T-helper 2 cell treated with Interferon-gamma antibody and Interleukin-4, amounts not matched to agents 5 μg/mL and 100 μg/mL, for 36 hours (primary cell): ENCODE measurements at regions not wholly inside any gene's neighbourhood (a gene's known extent, or its start where the extent isn't known, plus 50 kb on each side); places are given as distances from the start of the nearest gene placed in this dataset.
"Not testable (repeated sequence)": the region's sequence is repeated elsewhere in the genome, so short reads cannot be mapped to it uniquely, and the experiment has no call there.

Source experiments
- DNase-seq: peaks from one replicate; pipeline ENCODE4 v3.0.0; 2021; ENCODE audit warnings: low spot score
- H3K27ac Mint-ChIP-seq: one replicate; pipeline ENCODE4 v1.8.0; 2021; ENCODE audit warnings: mild to moderate bottlenecking, mixed read lengths
- H3K27me3 Mint-ChIP-seq: one replicate; pipeline ENCODE4 v1.8.0; 2021; ENCODE audit warnings: low read depth, mixed read lengths
- H3K36me3 Mint-ChIP-seq: one replicate; pipeline ENCODE4 v1.8.0; 2021; ENCODE audit warnings: low read depth, mixed read lengths
- H3K4me1 Mint-ChIP-seq: one replicate; pipeline ENCODE4 v1.8.0; 2021; ENCODE audit warnings: low read depth, mixed read lengths
- H3K4me3 Mint-ChIP-seq: one replicate; pipeline ENCODE4 v1.8.0; 2022; ENCODE audit warnings: mild to moderate bottlenecking, moderate library complexity, mixed read lengths
- H3K9me3 Mint-ChIP-seq: one replicate; pipeline ENCODE4 v1.8.0; 2021; ENCODE audit warnings: mixed read lengths

GRCh38 chr13:89215319-89215718, 1544.1 kb downstream of the SLITRK5 start:
- not testable (repeated sequence) for H3K4me1 Mint-ChIP-seq

DNA sequence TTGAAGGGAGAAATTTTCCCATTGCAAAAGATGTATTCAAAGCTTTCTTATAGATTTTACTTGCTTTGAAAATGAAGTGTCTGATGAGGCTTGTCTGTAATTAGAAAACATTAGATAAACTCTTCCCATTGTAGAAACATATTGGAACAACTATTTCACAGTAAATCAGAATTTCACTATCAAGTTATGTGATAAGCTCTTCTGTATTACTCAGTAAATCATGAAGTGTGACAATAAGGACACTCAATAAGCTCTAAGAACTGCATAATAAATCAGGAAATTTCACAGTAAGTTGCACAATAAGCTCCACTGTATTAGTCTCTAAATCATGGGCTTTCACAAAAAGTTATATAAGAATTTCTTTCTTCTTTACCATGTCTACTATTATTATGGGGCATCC, 1546.6 kb downstream of the SLITRK5 start:
- no peak for DNase-seq
- no peaks in the 10 kb centered on the region for H3K36me3 Mint-ChIP-seq
- H3K27ac Mint-ChIP-seq = no peak overlapping the region
- H3K27me3 Mint-ChIP-seq = no peaks in the 10 kb centered on the region
- no peak overlapping the region for H3K4me3 Mint-ChIP-seq
- H3K4me1 Mint-ChIP-seq = no peaks in the 10 kb centered on the region
- H3K9me3 Mint-ChIP-seq = peaks cover 36% of the 10 kb centered on the region

More at GRCh38 chr13:89215319-89215718, 1544.1 kb downstream of the SLITRK5 start:
- not testable (repeated sequence) for H3K36me3 Mint-ChIP-seq, DNase-seq, H3K27ac Mint-ChIP-seq, H3K27me3 Mint-ChIP-seq, H3K4me3 Mint-ChIP-seq
- peaks cover 23% of the 10 kb centered on the region for H3K9me3 Mint-ChIP-seq

GRCh38 chr13:89221557-89222158, 1550.5 kb downstream of the SLITRK5 start:
- H3K4me3 Mint-ChIP-seq = no peak overlapping the region
- no peaks in the 10 kb centered on the region for H3K27me3 Mint-ChIP-seq
- H3K4me1 Mint-ChIP-seq = no peaks in the 10 kb centered on the region
- no peaks in the 10 kb centered on the region for H3K36me3 Mint-ChIP-seq
- no peak overlapping the region for H3K27ac Mint-ChIP-seq
- peaks cover 26% of the 10 kb centered on the region for H3K9me3 Mint-ChIP-seq
- no peak for DNase-seq

- H3K4me3 Mint-ChIP-seq = no peak overlapping the region
- DNase-seq = no peak
- H3K27ac Mint-ChIP-seq = no peak overlapping the region
- no peaks in the 10 kb centered on the region for H3K36me3 Mint-ChIP-seq
- H3K4me1 Mint-ChIP-seq = no peaks in the 10 kb centered on the region
- no peaks in the 10 kb centered on the region for H3K27me3 Mint-ChIP-seq
- H3K9me3 Mint-ChIP-seq = peaks cover 36% of the 10 kb centered on the region
These were observed 1556.2 kb downstream of the SLITRK5 start for GRCh38 chr13:89227356-89227755.

- Mint-ChIP-seq H3K9me3 (peaks cover 15% of the 10 kb centered on the region), H3K4me1 (no peaks in the 10 kb centered on the region), H3K27me3 (no peaks in the 10 kb centered on the region), H3K36me3 (no peaks in the 10 kb centered on the region), H3K27ac (no peak overlapping the region), H3K4me3 (no peak overlapping the region)
- no peak for DNase-seq
These were observed 1567.3 kb downstream of the SLITRK5 start for GRCh38 chr13:89238496-89238895.

DNA sequence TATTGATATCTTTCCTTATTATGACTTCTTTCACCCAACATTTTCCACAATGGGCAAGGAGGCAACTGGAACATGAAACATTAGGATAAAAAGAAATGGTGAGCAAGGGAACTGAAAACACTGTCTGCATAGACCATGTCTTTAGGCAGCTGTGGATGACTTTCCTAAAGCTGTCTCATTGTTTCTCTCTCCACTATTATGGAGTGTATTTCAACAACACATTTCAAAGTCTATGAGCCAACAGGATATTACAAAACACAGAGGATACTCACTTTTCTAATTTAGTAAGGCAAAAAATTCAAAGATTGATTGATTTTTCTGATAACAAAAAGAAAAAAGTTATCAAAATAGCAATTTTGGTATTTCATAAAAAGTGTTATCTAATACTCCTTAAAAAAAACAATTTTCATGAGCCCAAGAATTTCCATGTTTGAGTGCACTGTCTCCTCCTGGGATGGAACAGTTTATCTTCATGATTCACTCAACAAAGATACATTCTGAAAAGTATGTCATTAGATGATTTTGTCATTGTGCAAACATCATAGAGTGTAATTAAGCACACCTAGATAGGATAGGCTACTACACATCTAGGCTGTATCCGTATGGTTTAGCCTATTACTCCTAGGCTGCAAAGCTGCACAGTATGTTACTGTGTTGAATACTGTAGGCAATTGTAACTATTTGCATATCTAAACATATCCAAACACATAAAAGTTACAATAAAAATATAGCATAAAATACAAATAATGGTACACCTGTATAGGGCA, 1568.4 kb downstream of the SLITRK5 start:
- H3K27me3 Mint-ChIP-seq = no peaks in the 10 kb centered on the region
- no peaks in the 10 kb centered on the region for H3K36me3 Mint-ChIP-seq
- no peaks in the 10 kb centered on the region for H3K4me1 Mint-ChIP-seq
- DNase-seq = no peak
- H3K4me3 Mint-ChIP-seq = no peak overlapping the region
- H3K27ac Mint-ChIP-seq = no peak overlapping the region
- H3K9me3 Mint-ChIP-seq = peaks cover 19% of the 10 kb centered on the region

GRCh38 chr13:89255844-89256406, 1584.8 kb downstream of the SLITRK5 start:
- Mint-ChIP-seq H3K4me1 (no peaks in the 10 kb centered on the region), H3K9me3 (peaks cover 37% of the 10 kb centered on the region), H3K36me3 (no peaks in the 10 kb centered on the region), H3K27ac (no peak overlapping the region), H3K4me3 (no peak overlapping the region), H3K27me3 (no peaks in the 10 kb centered on the region)
- no peak for DNase-seq

DNA sequence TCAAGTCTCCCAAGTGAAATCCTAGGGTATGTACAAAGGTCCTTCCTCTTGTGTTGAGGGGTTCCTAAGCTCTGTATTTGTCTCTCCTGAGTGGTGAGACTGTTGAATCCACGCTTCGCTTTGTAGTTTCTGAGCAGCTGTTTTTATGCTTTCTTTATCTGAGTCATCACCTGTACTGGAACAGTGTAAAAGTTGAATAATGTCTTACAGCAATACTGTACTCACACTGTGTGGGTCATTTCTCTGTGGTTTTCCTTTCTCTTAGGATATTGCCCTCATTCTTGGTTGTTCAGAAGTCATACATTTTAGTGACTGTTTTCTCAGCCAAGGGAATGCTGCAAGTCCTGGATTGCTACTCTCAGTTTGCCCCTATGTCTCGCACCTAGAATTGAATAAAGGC, 1596.6 kb downstream of the SLITRK5 start:
- H3K4me3 Mint-ChIP-seq = no peak overlapping the region
- DNase-seq = no peak
- no peaks in the 10 kb centered on the region for H3K36me3 Mint-ChIP-seq
- H3K27ac Mint-ChIP-seq = no peak overlapping the region
- no peaks in the 10 kb centered on the region for H3K27me3 Mint-ChIP-seq
- no peaks in the 10 kb centered on the region for H3K4me1 Mint-ChIP-seq
- peaks cover 28% of the 10 kb centered on the region for H3K9me3 Mint-ChIP-seq

DNA sequence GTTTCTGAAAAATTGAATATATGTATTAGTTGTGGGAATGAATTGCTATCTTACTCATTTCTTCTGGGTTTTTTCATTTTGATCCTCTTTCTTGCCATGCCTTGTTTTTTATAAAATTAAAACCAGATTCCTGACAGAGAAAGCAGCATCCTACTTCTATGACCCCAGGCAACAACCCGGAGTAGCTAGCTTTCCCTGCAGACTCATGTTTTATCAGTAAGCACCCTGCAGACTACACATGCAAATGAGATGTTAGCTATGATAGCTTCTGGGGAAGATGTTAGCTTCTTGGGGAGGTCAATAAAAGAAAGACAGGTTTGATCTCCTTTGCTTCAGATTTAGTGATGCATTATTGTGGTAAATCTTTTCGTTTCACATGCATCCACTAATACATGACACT, 1598.6 kb downstream of the SLITRK5 start:
- no peaks in the 10 kb centered on the region for H3K27me3 Mint-ChIP-seq
- peaks cover 28% of the 10 kb centered on the region for H3K9me3 Mint-ChIP-seq
- no peak for DNase-seq
- H3K27ac Mint-ChIP-seq = no peak overlapping the region
- no peak overlapping the region for H3K4me3 Mint-ChIP-seq
- no peaks in the 10 kb centered on the region for H3K36me3 Mint-ChIP-seq
- no peaks in the 10 kb centered on the region for H3K4me1 Mint-ChIP-seq

GRCh38 chr13:89270736-89271135, 1599.6 kb downstream of the SLITRK5 start:
- no peak overlapping the region for H3K27ac Mint-ChIP-seq
- no peaks in the 10 kb centered on the region for H3K27me3 Mint-ChIP-seq
- no peaks in the 10 kb centered on the region for H3K36me3 Mint-ChIP-seq
- no peak overlapping the region for H3K4me3 Mint-ChIP-seq
- H3K9me3 Mint-ChIP-seq = peaks cover 28% of the 10 kb centered on the region
- no peak for DNase-seq
- no peaks in the 10 kb centered on the region for H3K4me1 Mint-ChIP-seq

DNA sequence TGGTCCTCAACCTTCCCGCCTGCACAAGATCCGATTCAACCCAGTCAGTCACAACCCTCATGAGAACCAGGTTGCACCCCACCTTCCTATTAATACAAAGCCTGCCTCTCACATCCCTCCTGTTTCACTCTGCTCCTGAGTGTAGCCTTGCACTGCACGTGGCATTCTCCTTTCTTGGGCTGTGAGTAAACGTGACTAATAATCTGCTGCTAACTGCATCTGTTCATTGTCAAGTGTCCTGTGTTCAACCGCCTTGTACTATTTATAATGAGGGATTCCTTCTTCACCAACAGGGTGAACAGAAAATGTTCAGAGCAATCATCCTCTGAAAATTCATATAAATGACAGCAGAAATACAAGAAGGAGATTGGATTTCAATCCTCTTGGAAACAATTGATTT, 1608.2 kb downstream of the SLITRK5 start:
- no peaks in the 10 kb centered on the region for H3K36me3 Mint-ChIP-seq
- peaks cover 29% of the 10 kb centered on the region for H3K9me3 Mint-ChIP-seq
- DNase-seq = no peak
- H3K4me1 Mint-ChIP-seq = no peaks in the 10 kb centered on the region
- H3K27me3 Mint-ChIP-seq = no peaks in the 10 kb centered on the region
- H3K27ac Mint-ChIP-seq = no peak overlapping the region
- H3K4me3 Mint-ChIP-seq = no peak overlapping the region

DNA sequence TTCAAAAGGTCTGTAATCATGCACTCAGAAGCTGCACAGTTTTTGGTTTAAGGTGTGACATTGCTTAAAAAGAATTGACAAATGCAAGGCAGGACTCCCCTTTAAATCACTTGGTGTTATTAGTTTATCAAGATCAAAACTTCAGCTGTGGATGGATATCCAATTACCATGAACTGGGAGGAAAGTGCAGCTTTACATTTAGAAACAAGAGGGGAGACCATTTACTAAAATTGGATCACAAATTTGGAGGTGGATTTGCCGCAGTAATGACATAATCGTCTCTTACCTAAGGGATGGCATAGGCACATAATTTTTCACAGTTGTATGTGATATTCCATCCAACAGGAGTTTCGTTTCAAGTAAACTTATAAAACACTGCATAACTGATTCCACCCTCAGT, 1610.2 kb downstream of the SLITRK5 start:
- DNase-seq = no peak
- Mint-ChIP-seq H3K27me3 (no peaks in the 10 kb centered on the region), H3K4me1 (no peaks in the 10 kb centered on the region), H3K9me3 (peaks cover 29% of the 10 kb centered on the region), H3K36me3 (no peaks in the 10 kb centered on the region), H3K4me3 (no peak overlapping the region), H3K27ac (no peak overlapping the region)

DNA sequence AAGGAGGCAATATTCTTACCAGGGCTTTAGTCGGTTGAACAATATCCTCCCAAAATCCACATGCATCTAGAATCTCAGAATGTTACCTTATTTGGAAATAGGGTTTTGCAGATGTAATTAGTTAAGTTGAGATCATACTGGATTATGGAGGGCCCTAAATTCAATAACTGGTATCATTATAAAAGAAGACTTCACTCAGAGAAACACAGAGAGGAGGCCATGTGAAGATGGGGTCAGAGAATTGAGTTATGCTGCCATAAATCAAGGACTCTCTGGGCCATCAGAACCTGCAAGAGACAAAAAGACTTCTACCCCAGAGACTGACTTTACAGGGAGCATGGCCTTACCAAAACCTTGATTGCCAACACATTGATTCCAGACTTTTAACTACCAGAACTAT, 1611.1 kb downstream of the SLITRK5 start:
- DNase-seq = no peak
- no peaks in the 10 kb centered on the region for H3K36me3 Mint-ChIP-seq

GRCh38 chr13:89287381-89287780, 1616.2 kb downstream of the SLITRK5 start:
- H3K27me3 Mint-ChIP-seq = no peaks in the 10 kb centered on the region
- H3K9me3 Mint-ChIP-seq = peaks cover 42% of the 10 kb centered on the region
- no peak overlapping the region for H3K4me3 Mint-ChIP-seq
- no peaks in the 10 kb centered on the region for H3K4me1 Mint-ChIP-seq
- H3K36me3 Mint-ChIP-seq = no peaks in the 10 kb centered on the region
- no peak for DNase-seq
- H3K27ac Mint-ChIP-seq = no peak overlapping the region

More for the DNA sequence above, 1611.1 kb downstream of the SLITRK5 start:
- Mint-ChIP-seq H3K9me3 (peaks cover 34% of the 10 kb centered on the region), H3K27ac (no peak overlapping the region), H3K27me3 (no peaks in the 10 kb centered on the region), H3K4me1 (no peaks in the 10 kb centered on the region), H3K4me3 (no peak overlapping the region)
